Left cardiac atrium (tissue), 2 donors: ENCODE measurements at regions not wholly inside any gene's neighbourhood (a gene's known extent, or its start where the extent isn't known, plus 50 kb on each side); places are given as distances from the start of the nearest gene placed in this dataset.

ENCODE experiments used
- microRNA-seq, 2 donors: library from miRNA; unstranded; fragments of <30 nt; microRNA quantifications; one replicate each; pipeline ENCODE4 v1.2.0, GENCODE V29; 2020
- donor health status: DM: no; HTN: yes; CAD: no; lungs with severe emphysema.
- donor health status: DM: yes; HTN: yes; CAD: no.

Small RNA genes lying in the stretch of these regions (microRNA-seq; reads per million reads assigned to microRNA genes)
- 0 to 0.20 reads per million in 2 donors for gene MIR802
